Gastrocnemius medialis (tissue), 4 donors: ENCODE measurements at regions not wholly inside any gene's neighbourhood (a gene's known extent, or its start where the extent isn't known, plus 50 kb on each side); places are given as distances from the start of the nearest gene placed in this dataset.

ENCODE experiments used
- ATAC-seq, 2 donors: fragments of 150-250 bp; one replicate each; pipeline ENCODE4 v1.9.1; 2016
- DNase-seq, 2 donors: peaks; one replicate each; pipeline ENCODE4 v3.0.0-alpha.2; 2019
- H3K27ac ChIP-seq, 4 donors: fragments of 200-600 bp; sonication (generic); 1 replicate in 1 of 4; 2 replicates in 3 of 4; pipeline ENCODE4 v1.5.1; 2016 to 2018; ENCODE audit warnings: mild to moderate bottlenecking in 2 of 4, moderate library complexity in 1 of 4
- H3K27me3 ChIP-seq, 3 donors: fragments of 200-600 bp; sonication (generic) in 2 of 3; 1 replicate in 1 of 3; 2 replicates in 2 of 3; pipeline versions ENCODE4 v1.5.1 to v1.6.0; 2016 to 2019; ENCODE audit warnings: mild to moderate bottlenecking in 1 of 3, moderate library complexity in 1 of 3
- H3K36me3 ChIP-seq, 2 donors: fragments of 200-600 bp; sonication (generic) in 1 of 2; one replicate each; pipeline ENCODE4 v1.5.1; 2017 to 2018
- H3K4me1 ChIP-seq, 2 donors: fragments of 200-600 bp; sonication (generic) in 1 of 2; one replicate each; pipeline ENCODE4 v1.5.1; 2016 to 2017; ENCODE audit warnings: mild to moderate bottlenecking in 2 of 2
- H3K4me3 ChIP-seq, 4 donors: fragments of 200-600 bp; sonication (generic) in 3 of 4; 1 replicate in 1 of 4; 2 replicates in 3 of 4; pipeline ENCODE4 v1.5.1; 2016 to 2019; ENCODE audit warnings: mild to moderate bottlenecking in 2 of 4
- H3K9me3 ChIP-seq, 3 donors: fragments of 200-600 bp; sonication (generic) in 2 of 3; 1 replicate in 1 of 3; 2 replicates in 2 of 3; pipeline ENCODE4 v1.5.1; 2016 to 2019
- CTCF ChIP-seq, 5 experiments: fragments of 450-650 bp in 3 of 5; fragments of 200-600 bp in 2 of 5; sonication (generic) in 2 of 5; IDR thresholded peaks in 4 of 5; conservative IDR thresholded peaks in 1 of 5; 1 replicate in 4 of 5; 2 replicates in 1 of 5; pipeline ENCODE4 v1.5.1; 2016 to 2019; ENCODE audit warnings: antibody characterized with exemption in 5 of 5, mild to moderate bottlenecking in 3 of 5, moderate library complexity in 3 of 5
- POLR2A ChIP-seq, 2 donors: fragments of 450-650 bp; IDR thresholded peaks; one replicate each; pipeline ENCODE4 v1.6.1; 2017; ENCODE audit warnings: antibody characterized with exemption in 2 of 2, mild to moderate bottlenecking in 2 of 2, moderate library complexity in 2 of 2
- in situ Hi-C, 4 donors: fragments of 200-750 bp; cut with MboI; loops; one replicate each; pipeline versions ENCODE4 v1.15.0 to v1.8.0; 2017; ENCODE audit warnings: low sequenced_read_pairs in 4 of 4
- intact Hi-C: fragments of 100-400 bp; cut with DNase I; formaldehyde crosslinking; loops from one replicate; pipeline ENCODE4 v1.15.1; 2023; ENCODE audit warnings: low total_unique reads

GRCh38 chr10:88088441-88089340 lies 225.3 kb downstream of the PTEN start:
- Histone ChIP-seq H3K9me3 (no peaks in the 10 kb centered on the region), H3K27ac (no peak overlapping the region), H3K4me3 (no peak overlapping the region), H3K27me3 (no peaks in the 10 kb centered on the region), H3K36me3 (no peaks in the 10 kb centered on the region), H3K4me1 (no peaks in the 10 kb centered on the region)
- TF ChIP-seq CTCF (IDR thresholded peaks at IDR 0.05 in 4 of 5, conservative IDR thresholded peaks at IDR 0.05 in 1 of 5) (no peak), POLR2A (IDR thresholded peaks at IDR 0.05) (no peak)
- ATAC-seq (no peak), DNase-seq (no peak)
- in situ Hi-C loops = no loop called here
- intact Hi-C loops = no loop called here

GRCh38 chr10:88089498-88089897 lies 226.1 kb downstream of the PTEN start:
- in situ Hi-C loops (no loop called here), intact Hi-C loops (no loop called here)
- DNase-seq (no peak), ATAC-seq (no peak)
- TF ChIP-seq POLR2A (IDR thresholded peaks at IDR 0.05) (no peak), CTCF (IDR thresholded peaks at IDR 0.05 in 4 of 5, conservative IDR thresholded peaks at IDR 0.05 in 1 of 5) (no peak)
- Histone ChIP-seq H3K27me3 (no peaks in the 10 kb centered on the region), H3K36me3 (no peaks in the 10 kb centered on the region), H3K4me3 (no peak overlapping the region), H3K9me3 (no peaks in the 10 kb centered on the region), H3K27ac (no peak overlapping the region), H3K4me1 (no peaks in the 10 kb centered on the region)

DNA sequence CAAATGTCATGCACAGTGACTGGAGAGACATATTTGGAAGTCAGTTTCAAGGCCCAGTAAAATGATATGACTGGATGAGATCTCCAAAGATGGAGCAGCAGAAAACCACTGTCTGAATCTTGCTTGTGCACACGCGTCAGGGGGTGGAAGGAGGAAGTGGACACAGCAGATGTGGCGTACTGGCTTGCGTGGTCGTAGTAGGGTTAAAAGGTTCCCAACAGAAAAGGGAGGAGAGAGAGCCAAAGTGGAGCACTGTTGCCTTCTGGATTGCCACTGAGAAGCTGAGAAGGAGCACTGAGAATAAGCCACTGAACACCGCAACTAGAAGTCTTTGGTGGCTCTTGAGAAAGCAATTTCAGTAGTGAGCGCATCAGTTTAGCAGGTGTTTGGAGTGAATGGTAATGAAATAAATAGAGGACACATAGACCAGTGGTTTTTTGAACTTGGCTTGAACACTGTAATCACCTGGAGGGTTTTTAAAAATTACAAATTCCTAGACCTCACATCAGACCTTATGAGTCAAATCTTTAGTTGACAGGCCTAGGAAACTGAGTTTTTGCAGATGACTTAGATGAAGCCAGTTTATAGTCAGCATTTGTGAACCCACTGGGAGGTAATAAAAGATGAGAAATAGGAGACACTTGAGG lies 227.3 kb downstream of the PTEN start:
- Histone ChIP-seq H3K27ac (no peak overlapping the region), H3K27me3 (no peaks in the 10 kb centered on the region), H3K9me3 (no peaks in the 10 kb centered on the region), H3K36me3 (no peaks in the 10 kb centered on the region), H3K4me3 (no peak overlapping the region), H3K4me1 (no peaks in the 10 kb centered on the region)
- in situ Hi-C loops (no loop called here), intact Hi-C loops (loop anchor here (5.0 kb wide), 1 partner anchor 43 kb away; no protein-coding TSS in a partner anchor)
- no peak for TF ChIP-seq CTCF (IDR thresholded peaks at IDR 0.05 in 4 of 5, conservative IDR thresholded peaks at IDR 0.05 in 1 of 5)
- no peak for DNase-seq
- no peak for ATAC-seq

DNA sequence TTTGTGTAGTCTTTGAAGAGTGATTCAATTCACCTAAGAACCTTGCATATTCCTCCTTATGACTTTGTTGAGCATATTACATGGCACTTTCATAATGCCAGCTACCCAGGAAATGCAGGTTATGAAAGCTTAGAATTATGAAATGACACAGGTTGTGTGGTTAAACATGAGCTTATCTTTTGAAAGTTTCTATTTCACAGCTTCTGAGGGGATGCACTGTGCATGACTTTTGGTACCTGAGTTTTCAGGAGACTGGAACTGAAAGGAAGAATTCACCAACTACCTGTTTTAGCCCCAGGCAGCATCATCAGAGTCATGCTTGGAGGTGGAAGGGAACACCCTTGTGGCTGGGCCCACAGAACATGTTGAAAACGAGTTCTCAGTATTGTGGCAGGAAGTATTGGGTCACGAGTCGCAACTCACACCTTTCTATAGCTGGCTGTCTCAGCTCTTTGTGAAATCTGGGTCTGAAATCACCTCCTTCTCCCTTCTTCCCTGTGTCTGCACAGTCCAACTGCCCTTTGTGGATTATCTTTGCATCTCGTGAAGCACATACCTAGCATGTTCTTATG lies 228.2 kb downstream of the PTEN start:
- in situ Hi-C loops = no loop called here
- no peak overlapping the region for H3K4me3 ChIP-seq
- no peak overlapping the region for H3K27ac ChIP-seq
- no peaks in the 10 kb centered on the region for H3K27me3 ChIP-seq
- H3K4me1 ChIP-seq = no peaks in the 10 kb centered on the region
- ATAC-seq (peak in 1 of 2 donors; percentile 31), DNase-seq (peak in 1 of 2 donors; percentile 18)
- intact Hi-C loops = loop anchor here (5.0 kb wide), 1 partner anchor 44 kb away; no protein-coding TSS in a partner anchor
- no peaks in the 10 kb centered on the region for H3K9me3 ChIP-seq
- H3K36me3 ChIP-seq = no peaks in the 10 kb centered on the region
- TF ChIP-seq POLR2A (IDR thresholded peaks at IDR 0.05) = no peak
- no peak for TF ChIP-seq CTCF (IDR thresholded peaks at IDR 0.05 in 4 of 5, conservative IDR thresholded peaks at IDR 0.05 in 1 of 5)
